Kidney capillary endothelial cell (primary cell): ENCODE measurements at regions not wholly inside any gene's neighbourhood (a gene's known extent, or its start where the extent isn't known, plus 50 kb on each side); places are given as distances from the start of the nearest gene placed in this dataset.
"Not testable (repeated sequence)": the region's sequence is repeated elsewhere in the genome, so short reads cannot be mapped to it uniquely, and the experiment has no call there.

Experiments used
- DNase-seq: peaks from one replicate; pipeline ENCODE4 v3.0.0-alpha.2; 2018; ENCODE audit warnings: low spot score

- DNase-seq = not testable (repeated sequence)
These were observed 132.0 kb downstream of the FAM72B start for GRCh38 chr1:121052081-121052660.

DNA sequence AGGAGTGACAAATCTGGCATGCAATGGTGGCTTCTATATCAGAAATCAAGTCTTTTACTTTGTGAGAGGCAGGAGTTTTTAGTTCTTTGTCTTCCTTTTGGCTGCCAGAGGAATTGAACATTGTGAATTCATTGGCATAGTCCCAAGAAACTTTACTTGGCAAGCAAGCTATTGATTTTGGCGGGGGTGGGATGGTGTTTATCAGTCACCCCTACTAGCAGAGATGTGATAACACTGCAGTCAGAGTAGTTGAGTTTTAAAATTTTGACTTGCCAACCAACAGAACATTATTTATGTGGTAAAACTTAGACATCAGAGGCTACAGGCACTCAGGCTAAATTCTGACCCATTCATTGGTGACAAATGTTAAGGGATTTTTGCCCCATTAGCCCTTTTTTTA is 129.2 kb downstream of the FAM72B start:
- not testable (repeated sequence) for DNase-seq

DNA sequence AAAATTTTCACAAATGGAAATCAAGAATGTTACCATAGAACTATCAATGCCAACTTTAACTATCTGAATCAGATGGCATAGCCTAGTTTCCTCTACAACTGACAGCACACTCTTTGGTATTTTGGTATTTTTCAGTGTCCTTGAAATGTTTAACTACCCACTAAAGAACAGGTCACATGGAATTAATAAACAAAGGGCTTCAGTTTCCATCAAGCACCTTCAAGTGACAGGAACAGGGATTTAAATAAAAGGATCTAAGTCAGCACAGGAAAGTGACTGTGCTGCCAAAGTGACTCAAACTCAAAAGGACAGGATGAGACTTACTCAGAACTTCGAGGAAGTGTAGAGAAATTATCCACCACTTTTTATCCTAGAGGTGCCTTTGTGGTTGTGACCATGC is 117.2 kb downstream of the FAM72B start:
- DNase-seq = not testable (repeated sequence)

DNA sequence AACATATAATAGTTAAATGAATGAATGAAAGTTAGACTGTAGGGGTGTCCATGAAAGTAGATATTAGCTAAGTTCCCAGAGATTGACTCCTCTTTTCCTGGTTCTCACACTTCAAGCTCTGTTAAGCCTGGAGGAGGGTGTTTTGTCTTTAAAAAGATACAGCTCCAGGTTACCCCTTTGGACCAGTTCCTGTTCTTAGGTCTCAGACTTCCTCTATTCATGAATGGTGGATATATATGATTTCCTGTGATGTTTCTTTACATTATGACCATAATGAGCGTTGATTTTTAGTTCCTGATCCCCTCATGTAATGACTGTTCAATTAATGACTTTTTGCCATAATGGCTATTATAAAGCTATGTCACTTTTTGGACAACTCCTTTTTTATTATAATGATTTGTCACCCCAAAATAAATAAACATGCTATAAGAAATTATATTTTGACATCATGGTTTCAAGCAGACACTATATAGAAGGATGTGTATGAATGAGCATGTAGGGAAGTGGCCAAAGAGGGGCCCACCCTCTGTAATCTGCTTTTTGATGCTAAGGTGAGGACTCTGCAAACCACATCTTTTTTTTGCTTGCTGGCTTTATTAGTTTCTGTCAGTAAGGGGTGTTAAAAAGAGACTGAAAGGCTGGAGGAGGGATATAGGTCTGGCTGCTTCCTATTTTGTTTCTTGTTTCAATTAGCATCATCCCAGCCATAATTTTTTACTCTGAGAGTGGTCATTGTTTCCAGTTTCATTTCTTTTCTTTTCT is 115.2 kb downstream of the FAM72B start:
- DNase-seq = not testable (repeated sequence)

GRCh38 chr1:121073852-121074251 is 110.3 kb downstream of the FAM72B start:
- not testable (repeated sequence) for DNase-seq

DNA sequence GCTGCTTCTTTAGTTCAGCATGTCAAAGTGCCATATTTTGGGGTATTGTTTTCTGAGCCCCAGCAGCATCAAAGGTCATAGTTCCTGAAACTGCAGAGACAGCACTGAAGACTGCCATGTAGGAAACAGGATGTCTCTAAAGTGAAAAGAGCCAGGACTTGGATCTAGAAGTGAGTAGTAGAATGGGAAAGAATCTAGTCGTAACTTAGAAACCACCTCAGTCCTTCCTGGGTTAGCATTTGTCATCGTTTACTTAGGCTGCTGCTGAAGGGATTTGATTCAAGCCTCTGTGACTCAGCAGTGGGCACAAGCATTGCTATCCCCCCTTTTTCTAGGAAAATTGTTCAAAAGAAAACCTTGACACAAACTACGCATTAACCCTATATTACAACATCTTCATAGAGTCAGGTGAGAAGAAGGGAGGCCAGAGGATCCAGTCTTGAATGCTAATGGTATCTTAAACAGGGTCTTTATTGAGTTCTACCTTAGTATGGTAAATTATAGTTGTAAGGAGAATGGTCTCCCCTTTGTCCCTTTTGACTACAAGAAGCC is 108.8 kb downstream of the FAM72B start:
- not testable (repeated sequence) for DNase-seq

DNA sequence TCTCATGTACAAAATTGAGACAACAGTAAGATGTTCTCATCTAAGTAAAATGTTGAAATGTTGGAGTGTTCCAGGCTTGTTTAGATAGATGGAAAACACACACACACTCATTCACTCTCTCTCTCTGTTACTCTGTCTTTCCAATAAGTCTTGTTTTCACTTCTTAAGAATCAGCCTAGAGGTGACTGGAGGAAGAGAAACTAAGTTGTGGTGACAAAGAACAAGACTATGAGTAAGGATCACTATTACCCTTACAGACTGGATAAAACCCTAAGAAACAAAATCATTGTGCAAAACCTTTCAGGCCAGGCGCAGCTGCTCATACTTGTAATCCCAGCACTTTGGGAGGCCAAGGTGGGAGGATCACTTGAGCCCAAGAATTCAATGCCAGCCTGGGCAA is 107.5 kb downstream of the FAM72B start:
- not testable (repeated sequence) for DNase-seq

GRCh38 chr1:121079655-121080054 is 104.5 kb downstream of the FAM72B start:
- DNase-seq = not testable (repeated sequence)

- not testable (repeated sequence) for DNase-seq
These were observed 103.8 kb downstream of the FAM72B start for GRCh38 chr1:121080197-121080903.

DNA sequence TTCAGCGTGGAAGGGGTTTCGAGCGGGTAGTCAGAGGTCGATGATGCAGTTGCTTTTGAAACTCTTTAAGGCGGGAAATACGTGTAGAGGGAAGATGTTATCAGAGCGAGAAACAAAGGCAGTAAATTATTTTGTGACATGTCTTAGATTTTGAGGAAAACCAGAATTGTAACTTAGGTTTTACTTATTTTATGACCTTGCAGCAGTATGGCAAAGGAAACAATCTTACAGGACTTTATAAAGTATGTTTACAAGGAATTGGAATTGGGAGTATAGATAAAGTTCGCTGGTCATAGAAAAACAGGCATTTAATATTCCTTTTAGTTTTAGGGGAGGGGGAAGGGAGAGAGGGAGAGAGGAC is 103.3 kb downstream of the FAM72B start:
- DNase-seq = not testable (repeated sequence)

- DNase-seq = not testable (repeated sequence)
These were observed 102.4 kb downstream of the FAM72B start for GRCh38 chr1:121081625-121082199.

GRCh38 chr1:121082995-121083394 is 101.1 kb downstream of the FAM72B start:
- not testable (repeated sequence) for DNase-seq

GRCh38 chr1:121086249-121086648 is 97.9 kb downstream of the FAM72B start:
- DNase-seq = not testable (repeated sequence)

DNA sequence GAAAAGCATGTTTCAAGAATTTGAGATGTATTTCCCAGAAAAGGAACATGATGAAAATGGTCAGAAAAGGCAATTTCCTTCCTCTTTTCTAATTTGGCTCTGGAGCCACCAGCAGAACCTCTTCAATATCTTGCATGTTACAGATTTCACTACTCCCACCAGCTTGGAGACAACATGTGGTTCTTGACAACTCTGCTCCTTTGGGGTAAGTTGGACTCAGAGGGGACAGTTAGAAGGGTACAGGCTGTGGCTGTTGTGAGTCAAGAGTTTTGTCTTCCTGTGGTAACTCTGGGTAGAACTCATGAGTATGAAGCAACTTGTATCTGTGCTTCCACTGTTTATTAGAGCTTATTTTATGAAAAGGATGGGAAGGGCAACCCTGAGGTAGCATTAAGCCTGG is 96.9 kb downstream of the FAM72B start:
- not testable (repeated sequence) for DNase-seq

DNA sequence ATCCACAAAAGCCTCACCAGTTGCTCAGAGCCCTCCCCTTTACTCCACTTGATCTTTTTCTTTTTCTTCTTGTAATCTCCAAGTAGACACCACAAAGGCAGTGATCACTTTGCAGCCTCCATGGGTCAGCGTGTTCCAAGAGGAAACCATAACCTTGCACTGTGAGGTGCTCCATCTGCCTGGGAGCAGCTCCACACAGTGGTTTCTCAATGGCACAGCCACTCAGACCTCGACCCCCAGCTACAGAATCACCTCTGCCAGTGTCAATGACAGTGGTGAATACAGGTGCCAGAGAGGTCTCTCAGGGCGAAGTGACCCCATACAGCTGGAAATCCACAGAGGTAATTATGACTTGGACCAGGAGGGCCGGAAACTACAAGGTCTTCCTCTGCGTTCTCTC is 95.6 kb downstream of the FAM72B start:
- not testable (repeated sequence) for DNase-seq

DNA sequence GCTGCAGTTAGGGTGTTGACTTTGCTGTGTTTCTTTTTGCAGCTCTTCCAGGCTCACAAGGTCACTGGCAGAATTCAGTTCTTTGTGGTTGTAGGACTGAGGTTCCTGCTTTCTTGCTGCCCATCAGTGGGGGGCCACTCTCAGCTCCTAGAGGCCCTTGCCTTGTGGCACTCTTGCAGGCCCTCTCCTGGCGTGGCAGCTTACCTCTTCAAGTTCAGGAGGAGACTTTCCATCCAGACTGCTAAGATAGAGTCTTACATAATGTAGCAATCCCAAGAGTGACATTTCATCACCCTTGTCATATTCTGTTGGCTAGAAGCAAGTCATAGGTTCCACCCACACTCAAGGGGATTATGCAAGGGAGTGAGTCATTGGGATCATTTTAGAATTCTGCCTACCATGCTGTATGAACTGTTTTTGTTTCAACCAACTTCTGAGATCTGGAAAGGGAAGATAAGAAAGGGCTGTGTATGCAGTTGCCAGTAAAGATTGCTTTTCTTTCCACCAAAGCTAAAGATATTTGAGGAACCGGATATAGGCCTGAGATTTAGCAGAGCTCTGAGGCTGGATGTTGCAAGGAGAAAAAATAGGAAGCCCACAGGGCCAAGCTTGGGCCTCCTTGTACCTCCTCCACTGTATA is 91.7 kb downstream of the FAM72B start:
- DNase-seq = not testable (repeated sequence)

DNA sequence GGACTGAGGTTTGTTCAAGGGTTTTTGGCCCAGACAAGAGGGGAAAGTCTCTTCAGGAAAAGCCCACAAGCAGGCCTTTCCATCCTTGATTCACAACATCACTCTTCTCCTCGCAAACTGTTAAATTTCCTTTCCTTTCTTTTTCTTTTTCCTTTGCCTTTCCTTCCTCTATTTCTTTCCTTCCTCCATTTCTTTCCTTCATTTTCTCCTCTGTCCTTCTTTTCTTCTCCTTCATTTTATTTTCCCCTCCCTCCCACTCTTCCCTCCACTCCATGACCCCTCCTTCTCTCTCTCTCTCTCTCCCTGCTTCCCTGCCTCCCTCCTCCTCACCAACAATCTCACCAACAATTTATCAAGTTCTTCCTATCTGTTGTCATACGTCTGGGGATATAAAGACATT is 89.1 kb downstream of the FAM72B start:
- DNase-seq = not testable (repeated sequence)

GRCh38 chr1:121097127-121097866 is 86.8 kb downstream of the FAM72B start:
- peak; percentile 21 for DNase-seq

- not testable (repeated sequence) for DNase-seq
These were observed 86.3 kb downstream of the FAM72B start for GRCh38 chr1:121097867-121098215.

DNA sequence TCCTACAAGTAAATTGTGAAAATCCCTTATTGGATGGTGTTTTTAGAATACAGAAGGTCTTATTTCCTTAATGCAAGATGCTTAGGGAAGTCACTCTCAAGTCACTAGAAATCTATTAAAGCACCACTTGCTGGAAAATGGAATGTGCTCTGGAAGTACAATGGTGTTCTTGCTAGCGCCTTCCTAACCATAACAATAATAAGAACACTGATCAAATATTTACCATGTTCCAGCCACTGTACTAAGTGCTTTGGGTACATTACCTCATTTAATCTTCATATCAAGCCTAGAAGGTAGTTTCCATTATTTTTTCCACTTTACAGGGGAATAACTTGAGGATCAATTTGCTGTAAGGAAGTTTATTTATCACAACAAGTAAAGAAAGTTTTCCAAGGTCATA is 75.1 kb downstream of the FAM72B start:
- not testable (repeated sequence) for DNase-seq
